Lung (tissue), 11 donors: ENCODE measurements at regions not wholly inside any gene's neighbourhood (a gene's known extent, or its start where the extent isn't known, plus 50 kb on each side); places are given as distances from the start of the nearest gene placed in this dataset.

Experiments
- ATAC-seq: fragments of 200-7000 bp; cut with Tn5 transposase; one replicate; pipeline ENCODE4 v1.9.1; 2020; ENCODE audit warnings: moderate number of reproducible peaks; ENCODE audit not compliant: insufficient read depth, low FRiP score
- DNase-seq, 3 donors: peaks; one replicate each; pipeline ENCODE4 v3.0.0-alpha.2; 2013 to 2017
- H3K27ac ChIP-seq, 2 donors: one replicate each; pipeline ENCODE4 v1.5.1; 2013; ENCODE audit warnings: mild to moderate bottlenecking in 2 of 2, moderate library complexity in 2 of 2, control low read depth in 1 of 2, inconsistent platforms in 1 of 2, low read depth in 1 of 2, low read length in 1 of 2
- H3K27me3 ChIP-seq, 3 donors: one replicate each; pipeline ENCODE4 v1.5.1; 2013; ENCODE audit warnings: low read length in 2 of 3; ENCODE audit not compliant: control insufficient read depth in 3 of 3, insufficient read depth in 3 of 3
- H3K36me3 ChIP-seq, 4 donors: one replicate each; pipeline ENCODE4 v1.5.1; 2013; ENCODE audit warnings: low read length in 4 of 4, mild to moderate bottlenecking in 1 of 4, moderate library complexity in 1 of 4; ENCODE audit not compliant: control insufficient read depth in 4 of 4, insufficient read depth in 4 of 4
- H3K4me1 ChIP-seq, 5 donors: one replicate each; pipeline ENCODE4 v1.5.1; 2013; ENCODE audit warnings: low read length in 5 of 5, mild to moderate bottlenecking in 2 of 5, moderate library complexity in 1 of 5; ENCODE audit not compliant: control insufficient read depth in 5 of 5, insufficient read depth in 5 of 5
- H3K4me3 ChIP-seq: one replicate; pipeline ENCODE4 v1.5.1; 2013; ENCODE audit warnings: mild to moderate bottlenecking, control low read depth, moderate library complexity
- H3K9ac ChIP-seq, 2 donors: one replicate each; pipeline ENCODE4 v1.5.1; 2013; ENCODE audit warnings: low read length in 2 of 2, control low read depth in 1 of 2; ENCODE audit not compliant: insufficient read depth in 1 of 2
- H3K9me3 ChIP-seq, 4 donors: one replicate each; pipeline ENCODE4 v1.5.1; 2013; ENCODE audit warnings: low read length in 3 of 4, mild to moderate bottlenecking in 1 of 4, moderate library complexity in 1 of 4; ENCODE audit not compliant: control insufficient read depth in 4 of 4, insufficient read depth in 3 of 4
- WGBS, 2 donors: extraction: QIAGEN DNeasy Blood & Tissue Kit; methylation state at CpG; one replicate each; pipeline ENCODE4 v1.1.7; 2013; 5-methylcytosine and 5-hydroxymethylcytosine counted together
- TF ChIP-seq, protein P1 (sequence below): IDR thresholded peaks from 2 replicates; pipeline ENCODE4 v1.5.1; 2012; ENCODE audit warnings: mild to moderate bottlenecking; ENCODE audit errors: control extremely low read depth, extremely low read depth
- donor health status: control.
- donor health status: control.
- donor health status: Bipolar disorder and iron deficiency.
- donor health status: healthy.
- donor health status: DM: yes; HTN: yes; CAD: no.

DNA sequence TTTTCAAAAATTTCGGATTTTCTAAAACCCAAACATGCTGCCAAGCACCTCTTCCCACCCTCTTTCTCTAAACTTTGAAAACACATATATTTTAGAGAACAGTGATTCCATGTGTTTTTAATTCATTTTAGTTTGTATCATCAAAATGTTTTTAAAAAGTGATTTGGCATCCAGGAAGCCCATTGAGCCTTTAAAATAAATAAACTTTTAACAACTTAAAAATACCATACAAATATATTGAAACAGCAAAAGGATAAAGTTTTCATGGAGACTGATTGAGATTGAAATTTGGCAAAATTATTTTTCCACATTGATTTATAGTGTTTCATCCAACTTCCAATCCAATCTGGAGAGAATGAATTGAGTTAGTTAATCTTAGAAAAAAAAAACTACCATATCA is 374.7 kb downstream of the CD109 start:
- ATAC-seq = no peak
- 66 to 86% methylated on average over 1 of the region's 1 CpG for WGBS, 2 donors
- DNase-seq = no peak
- no peaks in the 10 kb centered on the region for H3K9me3 ChIP-seq
- no peak overlapping the region for H3K27ac ChIP-seq
- no peak overlapping the region for H3K4me3 ChIP-seq
- no peak overlapping the region for H3K9ac ChIP-seq
- no peaks in the 10 kb centered on the region for H3K4me1 ChIP-seq
- H3K36me3 ChIP-seq = no peaks in the 10 kb centered on the region
- TF ChIP-seq, protein P1, sequence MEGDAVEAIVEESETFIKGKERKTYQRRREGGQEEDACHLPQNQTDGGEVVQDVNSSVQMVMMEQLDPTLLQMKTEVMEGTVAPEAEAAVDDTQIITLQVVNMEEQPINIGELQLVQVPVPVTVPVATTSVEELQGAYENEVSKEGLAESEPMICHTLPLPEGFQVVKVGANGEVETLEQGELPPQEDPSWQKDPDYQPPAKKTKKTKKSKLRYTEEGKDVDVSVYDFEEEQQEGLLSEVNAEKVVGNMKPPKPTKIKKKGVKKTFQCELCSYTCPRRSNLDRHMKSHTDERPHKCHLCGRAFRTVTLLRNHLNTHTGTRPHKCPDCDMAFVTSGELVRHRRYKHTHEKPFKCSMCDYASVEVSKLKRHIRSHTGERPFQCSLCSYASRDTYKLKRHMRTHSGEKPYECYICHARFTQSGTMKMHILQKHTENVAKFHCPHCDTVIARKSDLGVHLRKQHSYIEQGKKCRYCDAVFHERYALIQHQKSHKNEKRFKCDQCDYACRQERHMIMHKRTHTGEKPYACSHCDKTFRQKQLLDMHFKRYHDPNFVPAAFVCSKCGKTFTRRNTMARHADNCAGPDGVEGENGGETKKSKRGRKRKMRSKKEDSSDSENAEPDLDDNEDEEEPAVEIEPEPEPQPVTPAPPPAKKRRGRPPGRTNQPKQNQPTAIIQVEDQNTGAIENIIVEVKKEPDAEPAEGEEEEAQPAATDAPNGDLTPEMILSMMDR = no peak
- no peaks in the 10 kb centered on the region for H3K27me3 ChIP-seq

DNA sequence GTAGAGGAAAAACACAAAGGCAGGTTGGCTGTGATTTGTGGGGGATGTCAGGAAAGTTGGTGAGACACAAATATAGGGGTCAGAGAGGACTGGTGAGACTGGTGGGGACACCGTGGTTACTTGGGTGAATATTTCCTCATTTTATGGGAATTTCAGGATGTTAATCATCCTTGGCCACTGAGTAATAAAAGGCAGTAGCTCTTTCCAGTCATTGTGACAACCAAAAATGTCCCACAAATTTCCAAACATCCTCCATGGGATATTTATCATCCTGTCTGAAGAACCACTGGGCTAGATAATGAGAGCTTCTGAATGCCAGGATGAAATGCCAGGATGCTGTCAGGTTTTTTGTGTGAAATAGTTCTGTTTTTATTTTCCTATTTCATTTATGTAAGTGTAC is 374.1 kb downstream of the CD109 start:
- H3K36me3 ChIP-seq = no peaks in the 10 kb centered on the region
- H3K4me1 ChIP-seq = no peaks in the 10 kb centered on the region
- ATAC-seq (no peak), DNase-seq (no peak)
- 70 to 71% methylated on average over 1 of the region's 1 CpG for WGBS, 2 donors
- TF ChIP-seq, protein P1 = no peak
- H3K9me3 ChIP-seq = no peaks in the 10 kb centered on the region
- H3K27me3 ChIP-seq = no peaks in the 10 kb centered on the region
- no peak overlapping the region for H3K9ac ChIP-seq
- no peak overlapping the region for H3K4me3 ChIP-seq
- no peak overlapping the region for H3K27ac ChIP-seq

- Histone ChIP-seq H3K36me3 (no peaks in the 10 kb centered on the region), H3K9me3 (no peaks in the 10 kb centered on the region), H3K27me3 (no peaks in the 10 kb centered on the region), H3K4me3 (no peak overlapping the region), H3K27ac (no peak overlapping the region), H3K4me1 (no peaks in the 10 kb centered on the region), H3K9ac (no peak overlapping the region)
- WGBS, 2 donors = 77 to 86% methylated on average over 4 of the region's 4 CpGs
- ATAC-seq = no peak
- TF ChIP-seq, protein P1 = no peak
- no peak for DNase-seq
Observed at GRCh38 chr6:74069089-74069581, 373.1 kb downstream of the CD109 start.

DNA sequence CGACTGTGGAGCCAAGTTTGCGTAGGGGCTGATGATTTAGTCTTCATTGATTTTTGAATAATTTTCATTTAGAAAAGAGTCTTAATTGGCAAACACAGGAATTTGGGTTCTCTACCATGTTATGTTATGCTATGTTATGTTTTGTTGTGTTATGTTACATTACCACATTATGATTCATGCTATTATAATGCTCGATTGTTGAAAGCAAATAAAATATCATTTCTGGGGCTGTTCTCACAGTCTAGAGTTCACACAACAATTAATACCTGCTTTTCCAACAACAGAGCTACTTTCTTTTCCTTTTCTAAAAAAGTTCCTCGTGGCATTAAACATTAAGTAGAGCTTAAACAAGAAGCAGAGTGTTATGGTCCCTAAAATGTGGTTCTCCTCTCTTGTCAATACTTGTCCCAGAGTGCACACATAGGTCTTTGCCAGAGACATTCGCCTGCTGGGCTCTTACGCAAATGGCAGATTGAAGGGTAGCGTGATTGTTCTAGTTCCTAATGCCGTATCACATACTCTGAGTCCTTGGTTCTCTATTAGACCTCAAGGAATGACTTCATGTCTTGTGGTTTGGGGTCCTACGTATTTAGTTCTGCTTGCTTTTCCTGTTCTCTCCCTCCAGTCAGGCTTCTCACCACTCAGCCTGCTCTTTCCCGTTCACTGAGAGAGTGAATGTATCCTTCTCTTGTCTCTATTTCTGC is 370.3 kb downstream of the CD109 start:
- H3K9ac ChIP-seq = no peak overlapping the region

More for the DNA sequence above, 370.3 kb downstream of the CD109 start:
- no peak for DNase-seq
- TF ChIP-seq, protein P1 = no peak
- no peak overlapping the region for H3K4me3 ChIP-seq
- no peak overlapping the region for H3K27ac ChIP-seq
- no peaks in the 10 kb centered on the region for H3K4me1 ChIP-seq
- H3K27me3 ChIP-seq = no peaks in the 10 kb centered on the region
- WGBS, 2 donors = 55 to 69% methylated on average over 10 of the region's 10 CpGs
- no peaks in the 10 kb centered on the region for H3K36me3 ChIP-seq
- H3K9me3 ChIP-seq = no peaks in the 10 kb centered on the region
- ATAC-seq = no peak
